BJ (cell line): ENCODE measurements at regions not wholly inside any gene's neighbourhood (a gene's known extent, or its start where the extent isn't known, plus 50 kb on each side); places are given as distances from the start of the nearest gene placed in this dataset.
"Not testable (repeated sequence)": the region's sequence is repeated elsewhere in the genome, so short reads cannot be mapped to it uniquely, and the experiment has no call there.

Experiments used
- CTCF ChIA-PET: fragments of 350-600 bp; formaldehyde crosslinking; extraction: SDS; loops from one replicate; lab custom pipeline; 2021; ENCODE audit warnings: antibody characterized with exemption, inconsistent platforms; lab: Yijun Ruan, JAX
- POLR2A ChIA-PET: fragments of 300-600 bp; sonication (Branson Sonifier 250); formaldehyde crosslinking; extraction: SDS; loops from one replicate; lab custom pipeline; 2021; ENCODE audit warnings: antibody characterized with exemption; lab: Charles Lee
- DNase-seq: peaks from one replicate; pipeline ENCODE4 v3.0.0-alpha.2; 2011; ENCODE audit warnings: low read depth
- H3K27me3 ChIP-seq: 2 replicates; pipeline ENCODE4 v1.6.0; 2011; ENCODE audit warnings: low read length; ENCODE audit not compliant: control insufficient read depth, insufficient read depth
- H3K36me3 ChIP-seq: 2 replicates; pipeline ENCODE4 v1.5.1; 2011; ENCODE audit warnings: low read length; ENCODE audit not compliant: control insufficient read depth, insufficient read depth
- H3K4me3 ChIP-seq: 2 replicates; pipeline ENCODE4 v1.5.1; 2011; ENCODE audit warnings: low read depth, mild to moderate bottlenecking, control low read depth, low read length
- TF ChIP-seq, protein P1 (sequence below): IDR thresholded peaks from 2 replicates; pipeline ENCODE4 v1.5.1; 2011; ENCODE audit warnings: low read depth, mild to moderate bottlenecking, control low read depth, inconsistent platforms, low read length, moderate library complexity; ENCODE audit not compliant: insufficient read depth

DNA sequence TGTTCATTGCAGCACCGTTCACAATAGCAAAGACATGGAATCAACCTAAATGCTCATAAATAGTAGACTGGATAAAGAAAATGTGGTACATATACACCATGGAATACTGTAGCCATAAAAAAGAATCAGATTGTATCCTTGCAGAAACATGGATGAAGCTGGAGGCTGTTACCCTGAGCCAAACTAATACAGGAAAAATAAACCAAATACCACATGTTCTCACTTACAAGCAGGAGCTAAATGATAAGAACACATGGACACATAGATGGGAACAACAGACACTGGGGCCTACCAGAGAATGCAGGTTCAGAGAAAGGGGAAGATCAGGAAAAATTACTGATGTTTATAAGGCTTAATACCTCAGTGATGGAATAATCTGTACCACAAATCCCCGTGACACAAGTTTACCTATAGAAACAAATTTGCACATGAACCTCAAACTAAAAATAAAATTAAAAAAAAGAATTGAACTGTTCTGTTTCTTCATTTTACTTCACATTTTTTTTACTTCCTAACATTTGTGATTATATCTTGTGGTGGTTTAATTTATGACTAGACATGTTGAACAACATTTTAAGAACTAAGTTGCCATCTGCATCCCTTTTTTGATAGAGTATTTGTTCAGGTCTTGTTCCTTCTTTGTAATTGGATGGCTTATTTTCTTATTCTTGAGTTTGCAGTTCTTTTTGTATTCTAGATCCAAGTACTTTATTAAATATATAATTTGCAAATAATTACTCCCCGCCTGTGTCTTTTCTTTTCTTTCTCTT is 835.2 kb downstream of the FSCB start:
- TF ChIP-seq, protein P1, sequence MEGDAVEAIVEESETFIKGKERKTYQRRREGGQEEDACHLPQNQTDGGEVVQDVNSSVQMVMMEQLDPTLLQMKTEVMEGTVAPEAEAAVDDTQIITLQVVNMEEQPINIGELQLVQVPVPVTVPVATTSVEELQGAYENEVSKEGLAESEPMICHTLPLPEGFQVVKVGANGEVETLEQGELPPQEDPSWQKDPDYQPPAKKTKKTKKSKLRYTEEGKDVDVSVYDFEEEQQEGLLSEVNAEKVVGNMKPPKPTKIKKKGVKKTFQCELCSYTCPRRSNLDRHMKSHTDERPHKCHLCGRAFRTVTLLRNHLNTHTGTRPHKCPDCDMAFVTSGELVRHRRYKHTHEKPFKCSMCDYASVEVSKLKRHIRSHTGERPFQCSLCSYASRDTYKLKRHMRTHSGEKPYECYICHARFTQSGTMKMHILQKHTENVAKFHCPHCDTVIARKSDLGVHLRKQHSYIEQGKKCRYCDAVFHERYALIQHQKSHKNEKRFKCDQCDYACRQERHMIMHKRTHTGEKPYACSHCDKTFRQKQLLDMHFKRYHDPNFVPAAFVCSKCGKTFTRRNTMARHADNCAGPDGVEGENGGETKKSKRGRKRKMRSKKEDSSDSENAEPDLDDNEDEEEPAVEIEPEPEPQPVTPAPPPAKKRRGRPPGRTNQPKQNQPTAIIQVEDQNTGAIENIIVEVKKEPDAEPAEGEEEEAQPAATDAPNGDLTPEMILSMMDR = no peak
- Histone ChIP-seq H3K27me3 (no peaks in the 10 kb centered on the region), H3K4me3 (no peak overlapping the region), H3K36me3 (no peaks in the 10 kb centered on the region)
- DNase-seq = no peak
- POLR2A ChIA-PET = no interaction called here
- CTCF ChIA-PET = no interaction called here

DNA sequence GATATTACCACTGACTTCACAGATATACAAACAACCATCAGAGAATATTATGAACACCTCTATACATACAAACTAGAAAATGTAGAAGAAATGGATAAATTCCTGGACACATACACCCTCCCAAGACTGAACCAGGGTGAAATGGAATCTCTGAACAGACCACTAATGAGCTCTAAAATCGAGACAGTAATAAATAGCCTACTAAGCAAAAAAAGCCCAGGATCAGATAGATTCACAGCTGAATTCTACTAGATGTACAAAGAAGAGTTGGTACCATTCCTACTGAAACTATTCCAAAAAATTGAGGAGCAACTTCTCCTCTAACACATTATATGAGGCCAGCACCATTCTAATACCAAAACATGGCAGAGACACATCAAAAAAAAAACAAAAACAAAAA is 837.7 kb downstream of the FSCB start:
- ChIA-PET POLR2A (no interaction called here), CTCF (no interaction called here)
- DNase-seq = no peak
- H3K4me3 ChIP-seq = no peak overlapping the region
- TF ChIP-seq, protein P1 = no peak
- no peaks in the 10 kb centered on the region for H3K27me3 ChIP-seq
- H3K36me3 ChIP-seq = no peaks in the 10 kb centered on the region

DNA sequence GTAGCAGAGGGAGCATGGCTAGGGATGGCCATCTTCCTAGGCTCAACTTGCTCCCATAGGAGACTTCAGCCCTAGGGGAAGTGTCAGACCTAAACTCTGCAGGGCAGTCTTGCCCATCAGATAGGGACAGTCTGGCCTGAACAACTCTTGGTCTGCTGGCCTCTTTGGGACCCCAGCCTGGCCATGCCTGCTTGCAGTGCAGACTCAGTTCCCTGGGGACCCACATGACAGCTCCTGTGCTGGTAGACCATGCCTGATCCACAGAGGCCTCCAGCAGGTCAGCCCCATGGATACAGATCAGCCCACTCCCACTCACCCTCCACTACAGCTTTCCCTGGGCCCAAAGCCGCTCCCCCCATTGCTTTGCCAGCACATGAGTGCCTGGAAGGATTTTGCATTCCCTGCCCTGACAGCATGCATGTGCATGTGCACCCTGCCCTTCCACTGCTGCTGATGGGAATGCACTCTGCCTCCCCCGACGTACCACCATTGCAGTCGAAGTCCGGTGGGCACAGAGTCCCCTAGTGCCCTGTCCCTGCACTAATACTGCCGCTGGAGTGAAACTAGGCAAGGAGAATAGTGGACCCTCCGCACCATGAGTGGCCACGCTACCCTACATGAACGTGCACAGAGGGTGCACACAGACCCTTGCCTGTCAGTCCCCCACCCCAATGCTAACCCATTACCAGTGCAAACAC is 841.4 kb downstream of the FSCB start:
- ChIA-PET POLR2A (no interaction called here), CTCF (no interaction called here)
- Histone ChIP-seq H3K36me3 (no peaks in the 10 kb centered on the region), H3K27me3 (no peaks in the 10 kb centered on the region), H3K4me3 (no peak overlapping the region)
- TF ChIP-seq, protein P1 = no peak
- DNase-seq = no peak

DNA sequence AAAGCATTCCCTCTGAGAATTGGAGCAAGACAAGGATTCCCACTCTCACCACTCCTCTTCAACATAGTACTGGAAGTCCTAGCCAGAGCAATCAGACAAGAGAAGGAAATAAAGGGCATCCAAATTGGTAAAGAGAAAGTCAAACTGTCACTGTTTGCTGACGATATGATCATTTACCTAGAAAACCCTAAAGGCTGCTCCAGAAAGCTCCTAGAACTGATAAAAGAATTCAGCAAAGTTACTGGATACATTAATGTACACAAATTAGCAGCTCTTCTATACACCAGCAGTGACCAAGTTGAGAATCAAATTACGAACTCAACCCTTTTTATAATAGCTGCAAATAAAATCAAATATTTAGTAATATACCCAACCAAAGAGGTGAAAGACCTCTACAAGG is 851.9 kb downstream of the FSCB start:
- H3K27me3 ChIP-seq, H3K36me3 ChIP-seq, CTCF ChIA-PET, POLR2A ChIA-PET, H3K4me3 ChIP-seq, DNase-seq: not testable (repeated sequence)

DNA sequence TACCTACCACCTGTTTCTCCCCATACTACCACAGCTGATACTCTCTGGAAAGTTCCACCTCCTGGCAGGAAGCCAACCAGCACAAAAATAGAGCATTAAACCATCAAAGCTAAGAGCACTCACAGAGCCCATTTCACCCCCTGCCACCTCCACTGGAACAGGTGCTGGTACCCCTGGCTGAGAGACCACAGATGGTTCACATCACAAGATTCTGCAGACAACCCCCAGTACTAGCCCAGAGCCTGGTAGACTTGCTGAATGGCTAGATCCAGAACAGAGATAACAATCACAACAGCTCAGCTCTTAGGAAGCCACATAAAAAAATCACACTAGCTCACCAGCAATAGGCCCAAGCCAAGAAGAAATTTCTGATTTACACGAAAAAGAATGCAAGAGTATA is 855.2 kb downstream of the FSCB start:
- POLR2A ChIA-PET = no interaction called here
- DNase-seq = no peak
- TF ChIP-seq, protein P1 = no peak
- no peaks in the 10 kb centered on the region for H3K27me3 ChIP-seq
- H3K4me3 ChIP-seq = no peak overlapping the region
- no peaks in the 10 kb centered on the region for H3K36me3 ChIP-seq
- CTCF ChIA-PET = interaction anchor here (1.4 kb wide), 1 partner anchor 9 kb away, joined by 8 read pairs; no protein-coding TSS in a partner anchor
